ENCODE measurements at regions not wholly inside any gene's neighbourhood (a gene's known extent, or its start where the extent isn't known, plus 50 kb on each side); places are given as distances from the start of the nearest gene placed in this dataset.

DNA sequence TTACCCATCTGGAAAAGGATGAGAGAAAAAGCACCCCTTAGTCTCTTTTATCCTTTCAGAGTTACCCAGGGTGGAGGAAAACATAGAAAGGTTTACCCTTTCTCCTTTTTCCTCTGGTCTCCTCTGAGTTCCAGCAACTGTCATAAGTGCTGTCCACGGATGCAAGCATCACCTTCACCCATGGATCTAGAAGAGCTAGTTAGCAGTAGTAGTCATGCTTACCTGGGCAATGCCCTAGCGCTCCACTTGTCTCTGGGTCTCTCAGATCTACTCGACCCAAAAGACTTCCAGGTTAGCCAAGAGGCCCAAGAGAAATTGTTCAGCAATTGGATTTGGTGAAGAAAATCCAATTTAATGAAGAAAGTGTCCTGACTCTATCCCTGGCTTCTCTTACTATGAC, 656.2 kb upstream of the PTPRD start:
- no peak for TF ChIP-seq CTCF (IDR thresholded peaks at IDR 0.05; ENCODE audit: insufficient read depth, low read length, missing control alignments)
- no peak for DNase-seq (ENCODE audit: low read depth, low spot score)
- CTCF ChIA-PET, result no interaction called here
- no peak overlapping the region for H3K4me3 ChIP-seq (ENCODE audit: low read depth, low read length)
- POLR2A ChIA-PET, result no interaction called here

DNA sequence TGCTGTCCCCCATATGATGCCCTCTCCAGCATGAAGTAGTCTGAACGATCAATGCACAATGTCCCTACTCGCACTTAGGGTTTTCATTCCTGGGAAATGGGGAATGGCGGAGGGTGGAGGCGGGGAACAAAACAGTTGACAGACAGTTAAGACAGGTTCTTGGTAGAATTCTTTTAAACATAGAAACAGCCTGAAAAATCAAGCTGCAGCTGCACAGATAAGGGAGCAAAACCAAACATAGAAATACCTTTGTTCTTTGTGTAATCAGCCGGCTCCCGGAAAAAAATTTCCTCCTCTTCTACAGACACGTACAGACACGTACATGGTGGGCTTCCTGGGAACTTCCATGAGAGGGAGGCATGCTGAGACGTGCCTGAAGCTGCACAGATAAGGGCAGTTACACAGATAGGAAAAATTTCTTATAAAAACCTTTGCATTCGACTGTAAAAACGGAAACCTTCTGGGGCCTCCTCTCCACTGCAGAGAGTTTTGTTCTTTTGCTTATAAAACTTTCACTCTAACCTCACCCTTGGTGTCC, 662.4 kb upstream of the PTPRD start:
- no peak for TF ChIP-seq CTCF (IDR thresholded peaks at IDR 0.05; ENCODE audit: insufficient read depth, low read length, missing control alignments)
- ChIA-PET POLR2A (no interaction called here), CTCF (no interaction called here)
- no peak for DNase-seq (ENCODE audit: low read depth, low spot score)
- no peak overlapping the region for H3K4me3 ChIP-seq (ENCODE audit: low read depth, low read length)

DNA sequence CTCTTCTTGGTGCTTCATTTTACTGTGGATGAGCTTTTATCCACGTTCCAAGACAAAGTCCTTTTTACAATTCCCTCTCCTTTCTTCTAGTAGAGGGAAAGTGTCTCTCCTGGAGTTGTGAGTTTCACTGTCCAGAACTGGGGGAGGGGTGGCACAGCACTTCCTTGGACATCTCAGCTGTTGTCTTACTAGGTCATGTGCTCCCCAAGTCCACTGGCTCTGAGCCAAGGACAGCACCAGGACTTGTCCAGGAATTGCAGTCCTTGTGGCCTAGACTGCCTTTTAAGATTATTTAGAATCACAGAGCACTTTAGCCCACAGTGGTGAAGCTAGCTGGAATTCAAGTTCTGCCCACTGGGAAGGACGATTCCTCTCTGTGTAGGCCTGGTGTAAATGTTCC, 700.2 kb upstream of the PTPRD start:
- no peak for DNase-seq (ENCODE audit: low read depth, low spot score)
- no peak overlapping the region for H3K4me3 ChIP-seq (ENCODE audit: low read depth, low read length)
- CTCF ChIA-PET, result no interaction called here
- POLR2A ChIA-PET, result no interaction called here
- no peak for TF ChIP-seq CTCF (IDR thresholded peaks at IDR 0.05; ENCODE audit: insufficient read depth, low read length, missing control alignments)

DNA sequence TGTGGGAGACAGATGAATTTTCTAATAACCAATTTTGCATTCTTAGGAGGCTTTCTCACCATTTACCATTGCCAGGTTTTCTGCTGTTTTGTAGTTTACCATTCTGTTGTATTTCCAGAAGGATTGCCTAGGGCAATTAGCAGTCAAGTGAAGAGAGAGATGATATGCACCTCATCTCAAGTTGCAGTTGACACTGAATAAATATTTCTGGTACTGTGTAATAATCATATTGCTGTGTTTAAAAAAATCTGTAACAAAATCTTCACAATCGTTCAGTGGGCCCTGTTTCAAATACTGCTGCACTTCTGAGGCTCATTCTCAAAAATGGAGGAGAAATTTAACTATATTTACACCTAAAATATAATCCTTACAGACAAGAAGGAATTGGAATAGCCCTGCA, 706.1 kb upstream of the PTPRD start:
- H3K4me3 ChIP-seq (ENCODE audit: low read depth, low read length), result no peak overlapping the region
- DNase-seq (ENCODE audit: low read depth, low spot score), result no peak
- ChIA-PET CTCF (no interaction called here), POLR2A (no interaction called here)
- TF ChIP-seq CTCF (IDR thresholded peaks at IDR 0.05; ENCODE audit: insufficient read depth, low read length, missing control alignments), result no peak

DNA sequence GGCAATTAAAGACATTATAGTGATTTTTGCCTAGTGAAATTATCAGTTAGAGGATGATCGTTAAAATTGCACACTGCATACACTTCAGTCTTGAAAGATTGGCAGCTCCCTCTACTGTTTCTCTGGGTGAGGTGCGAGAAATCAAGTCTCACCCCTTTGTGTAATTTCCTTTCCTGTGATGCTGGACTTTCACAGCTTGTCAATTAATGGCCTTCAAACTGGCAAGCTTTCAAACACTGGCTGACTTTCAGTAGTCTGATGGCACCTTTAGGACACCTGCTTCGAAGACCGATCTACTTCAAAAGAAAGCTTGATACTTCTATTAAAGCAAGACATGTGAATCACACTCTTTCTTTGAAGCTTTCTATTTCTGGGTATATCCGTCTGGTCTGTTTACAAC, 706.7 kb upstream of the PTPRD start:
- no peak for TF ChIP-seq CTCF (IDR thresholded peaks at IDR 0.05; ENCODE audit: insufficient read depth, low read length, missing control alignments)
- ChIA-PET POLR2A (no interaction called here), CTCF (no interaction called here)
- H3K4me3 ChIP-seq (ENCODE audit: low read depth, low read length), result no peak overlapping the region
- DNase-seq (ENCODE audit: low read depth, low spot score), result no peak

DNA sequence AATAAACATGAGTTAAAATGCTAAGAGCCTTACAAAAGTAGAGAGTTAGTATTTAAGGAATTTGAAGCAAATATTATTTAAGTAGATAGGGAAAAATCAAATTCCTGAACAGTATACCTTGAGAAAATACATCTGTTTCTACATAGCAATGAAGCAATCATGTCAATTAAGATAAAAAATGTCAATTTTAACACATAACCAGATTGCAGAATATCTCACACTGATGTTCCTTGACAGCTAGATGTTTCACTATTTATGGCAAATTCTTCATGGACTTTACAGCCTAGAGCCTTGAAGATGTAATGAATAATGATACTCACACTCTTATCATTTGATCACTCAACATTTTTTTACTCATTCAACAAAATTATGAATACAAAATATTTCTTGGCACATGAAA, 708.2 kb upstream of the PTPRD start:
- no peak for DNase-seq (ENCODE audit: low read depth, low spot score)
- POLR2A ChIA-PET, result no interaction called here
- no peak overlapping the region for H3K4me3 ChIP-seq (ENCODE audit: low read depth, low read length)
- TF ChIP-seq CTCF (IDR thresholded peaks at IDR 0.05; ENCODE audit: insufficient read depth, low read length, missing control alignments), result no peak
- CTCF ChIA-PET, result no interaction called here

Measured in AG04449 (cell line).